ENCODE measurements at regions not wholly inside any gene's neighbourhood (a gene's known extent, or its start where the extent isn't known, plus 50 kb on each side); places are given as distances from the start of the nearest gene placed in this dataset.
A peak's percentile ranks its signal among the peaks of the same experiment; 100 is the strongest.
"Not testable (repeated sequence)": the region's sequence is repeated elsewhere in the genome, so short reads cannot be mapped to it uniquely, and the experiment has no call there.

GRCh38 chr3:147117631-147118030 is 288.7 kb downstream of the ZIC4 start:
- DNase-seq (ENCODE audit: low read depth in 4 of 6, low spot score in 6 of 6) = peak in 1 of 6 donors; percentile 12
- no peaks in the 10 kb centered on the region for H3K27me3 ChIP-seq (ENCODE audit: control insufficient read depth, insufficient read depth, low read length)
- H3K4me3 ChIP-seq (ENCODE audit: low read depth, low read length) = no peak overlapping the region
- WGBS (ENCODE audit: insufficient coverage) = 60% methylated on average over 1 of the region's 4 CpGs
- no peaks in the 10 kb centered on the region for H3K9me3 ChIP-seq (ENCODE audit: control insufficient read depth, insufficient read depth, low read length)
- no peak overlapping the region for H3K27ac ChIP-seq (ENCODE audit: low read depth, low read length)
- no peaks in the 10 kb centered on the region for H3K4me1 ChIP-seq (ENCODE audit: control insufficient read depth, insufficient read depth, low read length)
- H3K36me3 ChIP-seq (ENCODE audit: control insufficient read depth, insufficient read depth, low read length) = no peaks in the 10 kb centered on the region

- H3K36me3 ChIP-seq (ENCODE audit: control insufficient read depth, insufficient read depth, low read length) = no peaks in the 10 kb centered on the region
- no peak for DNase-seq (ENCODE audit: low read depth in 4 of 6, low spot score in 6 of 6)
- H3K4me3 ChIP-seq (ENCODE audit: low read depth, low read length) = no peak overlapping the region
- no peaks in the 10 kb centered on the region for H3K27me3 ChIP-seq (ENCODE audit: control insufficient read depth, insufficient read depth, low read length)
- H3K9me3 ChIP-seq (ENCODE audit: control insufficient read depth, insufficient read depth, low read length) = no peaks in the 10 kb centered on the region
- H3K27ac ChIP-seq (ENCODE audit: low read depth, low read length) = no peak overlapping the region
- H3K4me1 ChIP-seq (ENCODE audit: control insufficient read depth, insufficient read depth, low read length) = no peaks in the 10 kb centered on the region
- WGBS (ENCODE audit: insufficient coverage) = no CpG with 5 or more reads among the region's 3 CpGs
Observed at GRCh38 chr3:147113293-147114044, 292.9 kb downstream of the ZIC4 start.

GRCh38 chr3:147099076-147099475 is 307.3 kb downstream of the ZIC4 start:
- Histone ChIP-seq H3K36me3 (ENCODE audit: control insufficient read depth, insufficient read depth, low read length) (no peaks in the 10 kb centered on the region), H3K9me3 (ENCODE audit: control insufficient read depth, insufficient read depth, low read length) (no peaks in the 10 kb centered on the region), H3K4me1 (ENCODE audit: control insufficient read depth, insufficient read depth, low read length) (no peaks in the 10 kb centered on the region), H3K27ac (ENCODE audit: low read depth, low read length) (no peak overlapping the region), H3K4me3 (ENCODE audit: low read depth, low read length) (no peak overlapping the region), H3K27me3 (ENCODE audit: control insufficient read depth, insufficient read depth, low read length) (no peaks in the 10 kb centered on the region)
- no peak for DNase-seq (ENCODE audit: low read depth in 4 of 6, low spot score in 6 of 6)
- WGBS (ENCODE audit: insufficient coverage) = no CpG with 5 or more reads among the region's 3 CpGs

GRCh38 chr3:147090461-147090860 is 315.9 kb downstream of the ZIC4 start:
- Histone ChIP-seq H3K9me3 (ENCODE audit: control insufficient read depth, insufficient read depth, low read length) (no peaks in the 10 kb centered on the region), H3K4me1 (ENCODE audit: control insufficient read depth, insufficient read depth, low read length) (no peaks in the 10 kb centered on the region), H3K36me3 (ENCODE audit: control insufficient read depth, insufficient read depth, low read length) (no peaks in the 10 kb centered on the region), H3K27me3 (ENCODE audit: control insufficient read depth, insufficient read depth, low read length) (no peaks in the 10 kb centered on the region), H3K4me3 (ENCODE audit: low read depth, low read length) (no peak overlapping the region), H3K27ac (ENCODE audit: low read depth, low read length) (no peak overlapping the region)
- WGBS (ENCODE audit: insufficient coverage) = no CpG with 5 or more reads among the region's 2 CpGs
- DNase-seq (ENCODE audit: low read depth in 4 of 6, low spot score in 6 of 6) = no peak

- 10% methylated on average over 2 of the region's 5 CpGs for WGBS (ENCODE audit: insufficient coverage)
- no peaks in the 10 kb centered on the region for H3K27me3 ChIP-seq (ENCODE audit: control insufficient read depth, insufficient read depth, low read length)
Observed at GRCh38 chr3:147089286-147089685, 317.1 kb downstream of the ZIC4 start.

GRCh38 chr3:147059500-147059899 is 346.8 kb downstream of the ZIC4 start:
- not testable (repeated sequence) for DNase-seq (ENCODE audit: low read depth in 4 of 6, low spot score in 6 of 6); H3K9me3 ChIP-seq (ENCODE audit: control insufficient read depth, insufficient read depth, low read length); H3K36me3 ChIP-seq (ENCODE audit: control insufficient read depth, insufficient read depth, low read length); H3K4me3 ChIP-seq (ENCODE audit: low read depth, low read length); H3K4me1 ChIP-seq (ENCODE audit: control insufficient read depth, insufficient read depth, low read length); H3K27ac ChIP-seq (ENCODE audit: low read depth, low read length); H3K27me3 ChIP-seq (ENCODE audit: control insufficient read depth, insufficient read depth, low read length)
- 58% methylated on average over 2 of the region's 6 CpGs for WGBS (ENCODE audit: insufficient coverage)

More at GRCh38 chr3:147089286-147089685, 317.1 kb downstream of the ZIC4 start:
- H3K27ac ChIP-seq (ENCODE audit: low read depth, low read length) = no peak overlapping the region
- DNase-seq (ENCODE audit: low read depth in 4 of 6, low spot score in 6 of 6) = peak in 5 of 6 donors; percentile 9 to 79 (median 22)
- no peaks in the 10 kb centered on the region for H3K9me3 ChIP-seq (ENCODE audit: control insufficient read depth, insufficient read depth, low read length)
- no peak overlapping the region for H3K4me3 ChIP-seq (ENCODE audit: low read depth, low read length)
- no peaks in the 10 kb centered on the region for H3K4me1 ChIP-seq (ENCODE audit: control insufficient read depth, insufficient read depth, low read length)
- no peaks in the 10 kb centered on the region for H3K36me3 ChIP-seq (ENCODE audit: control insufficient read depth, insufficient read depth, low read length)

GRCh38 chr3:147049821-147050220 is 356.5 kb downstream of the ZIC4 start:
- no peaks in the 10 kb centered on the region for H3K4me1 ChIP-seq (ENCODE audit: control insufficient read depth, insufficient read depth, low read length)
- no peaks in the 10 kb centered on the region for H3K36me3 ChIP-seq (ENCODE audit: control insufficient read depth, insufficient read depth, low read length)
- peak in 3 of 6 donors; percentile 29 to 71 (median 31) for DNase-seq (ENCODE audit: low read depth in 4 of 6, low spot score in 6 of 6)
- H3K27ac ChIP-seq (ENCODE audit: low read depth, low read length) = peak overlapping the region; percentile 64
- H3K27me3 ChIP-seq (ENCODE audit: control insufficient read depth, insufficient read depth, low read length) = no peaks in the 10 kb centered on the region
- no peaks in the 10 kb centered on the region for H3K9me3 ChIP-seq (ENCODE audit: control insufficient read depth, insufficient read depth, low read length)
- WGBS (ENCODE audit: insufficient coverage) = 28% methylated on average over 8 of the region's 9 CpGs
- H3K4me3 ChIP-seq (ENCODE audit: low read depth, low read length) = peak overlapping the region; percentile 9

- Histone ChIP-seq H3K9me3 (ENCODE audit: control insufficient read depth, insufficient read depth, low read length) (no peaks in the 10 kb centered on the region), H3K27ac (ENCODE audit: low read depth, low read length) (peak overlapping the region; percentile 64), H3K36me3 (ENCODE audit: control insufficient read depth, insufficient read depth, low read length) (no peaks in the 10 kb centered on the region), H3K4me1 (ENCODE audit: control insufficient read depth, insufficient read depth, low read length) (no peaks in the 10 kb centered on the region), H3K27me3 (ENCODE audit: control insufficient read depth, insufficient read depth, low read length) (no peaks in the 10 kb centered on the region), H3K4me3 (ENCODE audit: low read depth, low read length) (no peak overlapping the region)
- no CpG with 5 or more reads among the region's 3 CpGs for WGBS (ENCODE audit: insufficient coverage)
- no peak for DNase-seq (ENCODE audit: low read depth in 4 of 6, low spot score in 6 of 6)
Observed at GRCh38 chr3:147049305-147049704, 357.0 kb downstream of the ZIC4 start.

GRCh38 chr3:147046916-147047315 is 359.4 kb downstream of the ZIC4 start:
- Histone ChIP-seq H3K9me3 (ENCODE audit: control insufficient read depth, insufficient read depth, low read length) (no peaks in the 10 kb centered on the region), H3K4me3 (ENCODE audit: low read depth, low read length) (no peak overlapping the region), H3K27ac (ENCODE audit: low read depth, low read length) (no peak overlapping the region), H3K36me3 (ENCODE audit: control insufficient read depth, insufficient read depth, low read length) (no peaks in the 10 kb centered on the region), H3K4me1 (ENCODE audit: control insufficient read depth, insufficient read depth, low read length) (no peaks in the 10 kb centered on the region), H3K27me3 (ENCODE audit: control insufficient read depth, insufficient read depth, low read length) (no peaks in the 10 kb centered on the region)
- WGBS (ENCODE audit: insufficient coverage) = no CpG with 5 or more reads among the region's 1 CpG
- no peak for DNase-seq (ENCODE audit: low read depth in 4 of 6, low spot score in 6 of 6)

GRCh38 chr3:147038481-147038880 is 367.9 kb downstream of the ZIC4 start:
- DNase-seq (ENCODE audit: low read depth in 4 of 6, low spot score in 6 of 6) = no peak
- no peaks in the 10 kb centered on the region for H3K27me3 ChIP-seq (ENCODE audit: control insufficient read depth, insufficient read depth, low read length)
- peaks cover 2% of the 10 kb centered on the region for H3K9me3 ChIP-seq (ENCODE audit: control insufficient read depth, insufficient read depth, low read length)
- WGBS (ENCODE audit: insufficient coverage) = no CpG with 5 or more reads among the region's 1 CpG
- no peaks in the 10 kb centered on the region for H3K4me1 ChIP-seq (ENCODE audit: control insufficient read depth, insufficient read depth, low read length)
- no peak overlapping the region for H3K4me3 ChIP-seq (ENCODE audit: low read depth, low read length)
- H3K27ac ChIP-seq (ENCODE audit: low read depth, low read length) = no peak overlapping the region
- H3K36me3 ChIP-seq (ENCODE audit: control insufficient read depth, insufficient read depth, low read length) = no peaks in the 10 kb centered on the region

All from spinal cord (tissue), 9 donors.